ENCODE measurements at regions not wholly inside any gene's neighbourhood (a gene's known extent, or its start where the extent isn't known, plus 50 kb on each side); places are given as distances from the start of the nearest gene placed in this dataset.

DNA sequence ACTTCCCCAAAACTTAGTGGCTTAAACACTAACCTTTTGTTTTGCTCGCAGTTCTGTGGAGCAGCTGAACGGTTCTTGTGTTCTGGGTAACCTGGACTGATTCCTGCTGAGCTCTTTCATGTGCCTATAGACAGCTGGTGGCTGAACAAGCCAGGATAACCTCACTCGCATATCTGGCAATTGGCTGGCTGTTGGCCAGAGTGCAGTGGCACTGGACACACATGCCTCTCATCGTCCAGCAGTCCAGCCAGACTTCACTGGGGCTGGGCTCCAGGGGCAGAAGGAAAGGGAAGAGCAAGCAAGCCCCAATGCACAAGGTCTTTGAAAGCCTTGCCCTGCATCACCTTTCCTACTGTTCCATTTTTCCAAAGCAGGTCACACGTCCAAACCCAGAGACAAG is 53.6 kb upstream of the GATA2 start:
- Mint-ChIP-seq H3K27ac (no peak overlapping the region; the same call in 1 of the 2 replicates), H3K4me3 (no peak overlapping the region), H3K9me3 (peaks cover 17% of the 10 kb centered on the region), H3K36me3 (peaks cover 6% of the 10 kb centered on the region), H3K4me1 (peaks cover 13% of the 10 kb centered on the region), H3K27me3 (ENCODE audit: low read depth) (peaks cover 9% of the 10 kb centered on the region)
- TF ChIP-seq, protein P1, sequence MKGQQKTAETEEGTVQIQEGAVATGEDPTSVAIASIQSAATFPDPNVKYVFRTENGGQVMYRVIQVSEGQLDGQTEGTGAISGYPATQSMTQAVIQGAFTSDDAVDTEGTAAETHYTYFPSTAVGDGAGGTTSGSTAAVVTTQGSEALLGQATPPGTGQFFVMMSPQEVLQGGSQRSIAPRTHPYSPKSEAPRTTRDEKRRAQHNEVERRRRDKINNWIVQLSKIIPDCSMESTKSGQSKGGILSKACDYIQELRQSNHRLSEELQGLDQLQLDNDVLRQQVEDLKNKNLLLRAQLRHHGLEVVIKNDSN (CRISPR knock-in tag; IDR thresholded peaks at IDR 0.05) = no peak
- no peak for TF ChIP-seq FOXK1 (CRISPR knock-in tag; IDR thresholded peaks at IDR 0.05)
- POLR2A ChIA-PET = no interaction called here
- DNase-seq (ENCODE audit: low spot score) = no peak
- ATAC-seq = no peak
- CTCF ChIA-PET = no interaction called here

DNA sequence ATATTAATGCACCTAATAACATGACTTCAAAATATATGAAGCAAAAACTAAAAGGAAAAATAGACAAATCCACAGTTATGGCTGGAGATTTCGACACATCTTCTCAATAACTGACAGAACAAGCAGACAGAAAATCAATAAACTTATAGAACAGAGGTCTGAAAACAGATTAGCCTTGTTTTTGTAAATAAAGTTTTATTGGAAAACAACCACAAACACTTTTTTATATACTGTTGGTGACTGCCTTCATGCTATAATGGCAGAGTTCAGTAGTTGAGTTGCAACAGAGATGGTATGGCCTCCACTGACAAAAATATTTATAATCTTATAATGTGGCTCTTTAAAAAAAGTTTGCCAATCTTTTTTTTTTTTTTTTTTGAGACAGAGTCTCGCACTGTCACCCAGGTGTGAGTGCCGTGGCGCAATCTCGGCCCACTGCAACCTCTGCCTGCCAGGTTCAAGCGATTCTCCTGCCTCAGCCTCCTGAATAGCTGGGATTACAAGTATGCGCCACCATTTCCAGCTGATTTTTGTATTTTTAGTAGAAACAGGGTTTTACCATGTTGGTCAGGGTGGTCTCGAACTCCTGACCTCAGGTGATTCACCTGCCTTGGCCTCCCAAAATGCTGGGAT is 52.2 kb upstream of the GATA2 start:
- DNase-seq (ENCODE audit: low spot score) (no peak), ATAC-seq (no peak)
- CTCF ChIA-PET = interaction anchor here (0.7 to 1.5 kb wide), 2 partner anchors 28 to 118 kb away, joined by 3 to 6 read pairs; no protein-coding TSS in a partner anchor
- peaks cover 13% of the 10 kb centered on the region for H3K27me3 Mint-ChIP-seq (ENCODE audit: low read depth)
- POLR2A ChIA-PET = no interaction called here
- no peak overlapping the region for H3K27ac Mint-ChIP-seq
- TF ChIP-seq TEAD1 (CRISPR knock-in tag; IDR thresholded peaks at IDR 0.05) = no peak
- no peak for TF ChIP-seq SMAD3 (CRISPR knock-in tag; IDR thresholded peaks at IDR 0.05; ENCODE audit: borderline replicate concordance)
- TF ChIP-seq FOXK1 (CRISPR knock-in tag; IDR thresholded peaks at IDR 0.05) = no peak
- no peak for TF ChIP-seq NR3C1 (CRISPR knock-in tag; conservative IDR thresholded peaks at IDR 0.05; ENCODE audit: low read depth)
- no peak for TF ChIP-seq RORB (CRISPR knock-in tag; IDR thresholded peaks at IDR 0.05)
- TF ChIP-seq ZNF317 (CRISPR knock-in tag; IDR thresholded peaks at IDR 0.05; ENCODE audit: borderline replicate concordance, low read depth) = no peak
- TF ChIP-seq ATF6 (CRISPR knock-in tag; IDR thresholded peaks at IDR 0.05) = no peak
- TF ChIP-seq, protein P2, sequence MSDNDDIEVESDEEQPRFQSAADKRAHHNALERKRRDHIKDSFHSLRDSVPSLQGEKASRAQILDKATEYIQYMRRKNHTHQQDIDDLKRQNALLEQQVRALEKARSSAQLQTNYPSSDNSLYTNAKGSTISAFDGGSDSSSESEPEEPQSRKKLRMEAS (CRISPR knock-in tag; IDR thresholded peaks at IDR 0.05) = no peak
- TF ChIP-seq, protein P3, sequence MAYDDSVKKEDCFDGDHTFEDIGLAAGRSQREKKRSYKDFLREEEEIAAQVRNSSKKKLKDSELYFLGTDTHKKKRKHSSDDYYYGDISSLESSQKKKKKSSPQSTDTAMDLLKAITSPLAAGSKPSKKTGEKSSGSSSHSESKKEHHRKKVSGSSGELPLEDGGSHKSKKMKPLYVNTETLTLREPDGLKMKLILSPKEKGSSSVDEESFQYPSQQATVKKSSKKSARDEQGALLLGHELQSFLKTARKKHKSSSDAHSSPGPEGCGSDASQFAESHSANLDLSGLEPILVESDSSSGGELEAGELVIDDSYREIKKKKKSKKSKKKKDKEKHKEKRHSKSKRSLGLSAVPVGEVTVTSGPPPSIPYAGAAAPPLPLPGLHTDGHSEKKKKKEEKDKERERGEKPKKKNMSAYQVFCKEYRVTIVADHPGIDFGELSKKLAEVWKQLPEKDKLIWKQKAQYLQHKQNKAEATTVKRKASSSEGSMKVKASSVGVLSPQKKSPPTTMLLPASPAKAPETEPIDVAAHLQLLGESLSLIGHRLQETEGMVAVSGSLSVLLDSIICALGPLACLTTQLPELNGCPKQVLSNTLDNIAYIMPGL (CRISPR knock-in tag; IDR thresholded peaks at IDR 0.05) = no peak
- TF ChIP-seq CTCF (IDR thresholded peaks at IDR 0.05) = no peak
- TF ChIP-seq ZNF512 (CRISPR knock-in tag; IDR thresholded peaks at IDR 0.05; ENCODE audit: borderline replicate concordance) = no peak
- TF ChIP-seq RELA (CRISPR knock-in tag; IDR thresholded peaks at IDR 0.05; ENCODE audit: borderline replicate concordance) = no peak
- no peak for TF ChIP-seq FOXJ3 (CRISPR knock-in tag; IDR thresholded peaks at IDR 0.05; ENCODE audit: borderline replicate concordance)
- TF ChIP-seq, protein P4, sequence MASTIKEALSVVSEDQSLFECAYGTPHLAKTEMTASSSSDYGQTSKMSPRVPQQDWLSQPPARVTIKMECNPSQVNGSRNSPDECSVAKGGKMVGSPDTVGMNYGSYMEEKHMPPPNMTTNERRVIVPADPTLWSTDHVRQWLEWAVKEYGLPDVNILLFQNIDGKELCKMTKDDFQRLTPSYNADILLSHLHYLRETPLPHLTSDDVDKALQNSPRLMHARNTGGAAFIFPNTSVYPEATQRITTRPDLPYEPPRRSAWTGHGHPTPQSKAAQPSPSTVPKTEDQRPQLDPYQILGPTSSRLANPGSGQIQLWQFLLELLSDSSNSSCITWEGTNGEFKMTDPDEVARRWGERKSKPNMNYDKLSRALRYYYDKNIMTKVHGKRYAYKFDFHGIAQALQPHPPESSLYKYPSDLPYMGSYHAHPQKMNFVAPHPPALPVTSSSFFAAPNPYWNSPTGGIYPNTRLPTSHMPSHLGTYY (CRISPR knock-in tag; IDR thresholded peaks at IDR 0.05) = no peak
- TF ChIP-seq, protein P5, sequence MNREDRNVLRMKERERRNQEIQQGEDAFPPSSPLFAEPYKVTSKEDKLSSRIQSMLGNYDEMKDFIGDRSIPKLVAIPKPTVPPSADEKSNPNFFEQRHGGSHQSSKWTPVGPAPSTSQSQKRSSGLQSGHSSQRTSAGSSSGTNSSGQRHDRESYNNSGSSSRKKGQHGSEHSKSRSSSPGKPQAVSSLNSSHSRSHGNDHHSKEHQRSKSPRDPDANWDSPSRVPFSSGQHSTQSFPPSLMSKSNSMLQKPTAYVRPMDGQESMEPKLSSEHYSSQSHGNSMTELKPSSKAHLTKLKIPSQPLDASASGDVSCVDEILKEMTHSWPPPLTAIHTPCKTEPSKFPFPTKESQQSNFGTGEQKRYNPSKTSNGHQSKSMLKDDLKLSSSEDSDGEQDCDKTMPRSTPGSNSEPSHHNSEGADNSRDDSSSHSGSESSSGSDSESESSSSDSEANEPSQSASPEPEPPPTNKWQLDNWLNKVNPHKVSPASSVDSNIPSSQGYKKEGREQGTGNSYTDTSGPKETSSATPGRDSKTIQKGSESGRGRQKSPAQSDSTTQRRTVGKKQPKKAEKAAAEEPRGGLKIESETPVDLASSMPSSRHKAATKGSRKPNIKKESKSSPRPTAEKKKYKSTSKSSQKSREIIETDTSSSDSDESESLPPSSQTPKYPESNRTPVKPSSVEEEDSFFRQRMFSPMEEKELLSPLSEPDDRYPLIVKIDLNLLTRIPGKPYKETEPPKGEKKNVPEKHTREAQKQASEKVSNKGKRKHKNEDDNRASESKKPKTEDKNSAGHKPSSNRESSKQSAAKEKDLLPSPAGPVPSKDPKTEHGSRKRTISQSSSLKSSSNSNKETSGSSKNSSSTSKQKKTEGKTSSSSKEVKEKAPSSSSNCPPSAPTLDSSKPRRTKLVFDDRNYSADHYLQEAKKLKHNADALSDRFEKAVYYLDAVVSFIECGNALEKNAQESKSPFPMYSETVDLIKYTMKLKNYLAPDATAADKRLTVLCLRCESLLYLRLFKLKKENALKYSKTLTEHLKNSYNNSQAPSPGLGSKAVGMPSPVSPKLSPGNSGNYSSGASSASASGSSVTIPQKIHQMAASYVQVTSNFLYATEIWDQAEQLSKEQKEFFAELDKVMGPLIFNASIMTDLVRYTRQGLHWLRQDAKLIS (CRISPR knock-in tag; IDR thresholded peaks at IDR 0.05; ENCODE audit: borderline replicate concordance) = no peak
- no peak for TF ChIP-seq CBFB (CRISPR knock-in tag; IDR thresholded peaks at IDR 0.05; ENCODE audit: low read depth)
- H3K36me3 Mint-ChIP-seq = peaks cover 6% of the 10 kb centered on the region
- H3K4me3 Mint-ChIP-seq = no peak overlapping the region
- peaks cover 21% of the 10 kb centered on the region for H3K9me3 Mint-ChIP-seq
- peaks cover 13% of the 10 kb centered on the region for H3K4me1 Mint-ChIP-seq

Measured in WTC11 (cell line).